Cardiac septum (tissue), 1 donor: ENCODE measurements at regions not wholly inside any gene's neighbourhood (a gene's known extent, or its start where the extent isn't known, plus 50 kb on each side); places are given as distances from the start of the nearest gene placed in this dataset.
"Not testable (repeated sequence)": the region's sequence is repeated elsewhere in the genome, so short reads cannot be mapped to it uniquely, and the experiment has no call there.

Experiments used
- DNase-seq: peaks from one replicate; pipeline ENCODE4 v3.0.0-alpha.2; 2020; ENCODE audit warnings: low spot score
- intact Hi-C: fragments of 100-400 bp; cut with DNase I; formaldehyde crosslinking; loops from one replicate; pipeline ENCODE4 v1.14.0; 2022
- donor health status: DM: no; HTN: no; CAD: no.

- no peak for DNase-seq
- intact Hi-C loops: loop anchor here (10.0 kb wide), 1 partner anchor 986 kb away; no protein-coding TSS in a partner anchor
These were observed 203.5 kb upstream of the NANOGP8 start for GRCh38 chr15:35288580-35288979.

- intact Hi-C loops: loop anchor here (10.0 kb wide), 1 partner anchor 988 kb away; no protein-coding TSS in a partner anchor
- DNase-seq: no peak
These were observed 201.6 kb upstream of the NANOGP8 start for GRCh38 chr15:35286721-35287120.

DNA sequence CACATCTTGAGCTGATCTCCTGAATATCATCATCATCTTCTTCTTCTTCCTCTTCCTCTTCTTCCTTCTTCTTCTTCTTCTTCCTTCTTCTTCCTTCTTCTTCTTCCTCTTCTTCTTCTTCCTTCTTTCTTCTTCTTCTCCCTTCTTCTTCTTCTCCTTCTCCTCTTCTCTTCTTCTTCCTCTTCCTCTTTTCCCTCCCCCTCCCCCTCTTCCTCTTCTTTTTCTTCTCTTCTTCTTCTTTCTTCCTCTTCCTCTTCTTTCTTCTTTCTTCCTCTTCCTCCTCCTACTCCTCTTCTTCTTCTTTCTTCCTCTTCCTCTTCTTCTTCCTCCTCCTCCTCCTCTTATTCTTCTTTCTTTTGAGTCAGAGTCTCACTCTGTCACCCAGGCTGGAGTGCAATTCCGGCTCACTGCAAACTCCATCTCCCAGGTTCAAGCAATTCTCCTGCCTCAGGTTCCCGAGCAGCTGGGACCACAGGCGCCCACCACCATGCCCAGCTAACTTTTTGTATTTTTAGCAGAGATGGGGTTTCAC, 197.9 kb upstream of the NANOGP8 start:
- intact Hi-C loops: loop anchor here (10.0 kb wide), 1 partner anchor 992 kb away; no protein-coding TSS in a partner anchor

DNA sequence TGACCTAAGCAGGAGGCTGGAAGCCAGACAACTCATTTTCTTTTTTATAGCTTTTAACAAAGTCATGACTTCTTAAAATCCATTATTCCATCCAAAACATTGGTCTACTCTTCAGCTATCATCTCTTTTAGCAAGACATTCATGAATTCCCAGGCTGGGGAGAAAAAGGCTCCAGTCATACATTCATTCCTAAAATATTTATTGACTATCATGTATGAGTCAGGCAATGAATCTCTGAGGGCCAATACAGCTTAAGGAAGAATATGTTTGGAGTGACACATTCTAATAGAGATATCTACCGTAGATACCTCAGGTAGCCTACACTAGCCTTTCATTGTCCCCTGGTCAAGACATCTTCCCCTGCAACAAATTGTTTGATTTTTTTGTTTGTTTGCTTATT, 196.4 kb upstream of the NANOGP8 start:
- intact Hi-C loops: loop anchor here (10.0 kb wide), 1 partner anchor 993 kb away; no protein-coding TSS in a partner anchor
- DNase-seq: no peak

More for the DNA sequence above, 197.9 kb upstream of the NANOGP8 start:
- no peak for DNase-seq

DNA sequence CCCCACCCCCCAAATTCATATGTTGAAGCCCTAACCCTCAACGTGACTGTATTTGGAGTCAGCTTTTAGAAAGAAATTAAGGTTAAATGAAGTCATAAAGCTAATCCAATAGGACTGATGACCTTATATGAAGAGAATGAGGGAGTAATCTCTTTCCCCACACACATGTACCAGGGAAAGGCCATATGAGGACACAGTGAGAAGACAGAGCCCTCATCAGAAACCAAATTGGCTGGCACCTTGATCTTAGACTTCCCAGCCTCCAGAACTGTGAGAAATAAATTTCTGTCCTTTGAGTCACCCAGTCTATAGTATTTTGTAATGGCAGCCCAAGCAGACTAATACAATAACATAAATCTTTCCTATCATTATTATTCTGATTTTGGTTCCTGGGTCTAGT, 194.7 kb upstream of the NANOGP8 start:
- intact Hi-C loops: loop anchor here (10.0 kb wide), 1 partner anchor 995 kb away; no protein-coding TSS in a partner anchor
- no peak for DNase-seq

- no peak for DNase-seq
- intact Hi-C loops: no loop called here
These were observed 186.4 kb upstream of the NANOGP8 start for GRCh38 chr15:35271371-35272043.

GRCh38 chr15:35260941-35261340, 175.8 kb upstream of the NANOGP8 start:
- intact Hi-C loops: no loop called here
- no peak for DNase-seq

DNA sequence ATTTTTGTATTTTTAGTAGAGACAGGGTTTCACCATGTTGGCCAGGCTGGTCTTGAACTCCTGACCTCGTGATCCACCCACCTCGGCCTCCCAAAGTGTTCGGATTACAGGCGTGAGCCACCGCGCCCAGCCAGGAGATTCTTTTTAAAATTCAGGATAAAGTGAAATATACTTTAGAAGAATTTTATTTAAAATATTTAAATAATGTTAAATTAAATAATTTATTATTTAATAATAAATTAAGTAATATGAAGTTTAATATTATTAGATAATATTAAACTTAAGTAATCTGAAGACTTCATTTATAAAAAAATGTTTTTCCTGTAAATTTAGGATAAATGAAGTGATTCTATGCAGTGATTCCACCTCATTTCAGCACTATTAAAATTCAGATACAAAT, 175.2 kb upstream of the NANOGP8 start:
- intact Hi-C loops, DNase-seq: not testable (repeated sequence)

DNA sequence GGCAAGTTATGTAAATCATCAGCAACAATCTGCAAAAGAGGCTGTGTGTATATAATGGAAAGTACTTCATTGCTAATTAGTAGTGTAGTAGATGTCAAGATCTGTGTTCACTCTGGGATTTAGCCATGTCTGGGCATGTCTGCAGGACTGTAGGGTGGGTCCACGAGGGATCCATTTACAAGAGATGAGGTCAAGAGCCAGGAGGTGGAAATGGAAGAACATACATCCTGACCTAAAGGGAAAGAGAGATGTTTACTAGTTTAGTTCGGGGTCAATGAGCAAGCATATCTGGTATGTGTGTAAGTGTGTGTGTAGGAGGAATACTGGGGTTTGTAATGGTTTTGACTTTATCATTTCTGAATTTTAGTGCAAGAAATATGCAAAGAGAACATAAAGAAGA, 171.5 kb upstream of the NANOGP8 start:
- intact Hi-C loops: no loop called here
- no peak for DNase-seq

- intact Hi-C loops: no loop called here
- DNase-seq: no peak
These were observed 171.0 kb upstream of the NANOGP8 start for GRCh38 chr15:35256141-35256540.

DNA sequence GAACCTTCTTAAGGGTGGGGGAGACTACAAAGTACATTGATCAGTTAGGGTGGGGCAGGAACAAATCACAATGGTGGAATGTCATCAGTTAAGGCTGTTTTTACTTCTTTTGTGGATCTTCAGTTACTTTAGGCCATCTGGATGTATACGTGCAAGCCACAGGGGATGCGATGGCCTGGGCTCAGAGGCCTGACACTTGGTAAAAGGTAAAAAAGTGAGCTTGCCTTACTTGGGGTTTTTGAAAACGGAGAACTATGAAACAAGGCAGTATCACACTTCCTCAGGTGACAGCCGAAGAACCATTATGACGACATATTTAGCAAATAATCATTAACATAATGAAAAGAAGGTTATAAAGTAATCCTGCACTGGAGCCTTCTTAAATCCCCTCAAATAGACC, 169.8 kb upstream of the NANOGP8 start:
- DNase-seq, intact Hi-C loops: not testable (repeated sequence)

GRCh38 chr15:35254062-35254461, 169.0 kb upstream of the NANOGP8 start:
- no peak for DNase-seq
- intact Hi-C loops: no loop called here

GRCh38 chr15:35252351-35252865, 167.3 kb upstream of the NANOGP8 start:
- no peak for DNase-seq
- intact Hi-C loops: no loop called here

DNA sequence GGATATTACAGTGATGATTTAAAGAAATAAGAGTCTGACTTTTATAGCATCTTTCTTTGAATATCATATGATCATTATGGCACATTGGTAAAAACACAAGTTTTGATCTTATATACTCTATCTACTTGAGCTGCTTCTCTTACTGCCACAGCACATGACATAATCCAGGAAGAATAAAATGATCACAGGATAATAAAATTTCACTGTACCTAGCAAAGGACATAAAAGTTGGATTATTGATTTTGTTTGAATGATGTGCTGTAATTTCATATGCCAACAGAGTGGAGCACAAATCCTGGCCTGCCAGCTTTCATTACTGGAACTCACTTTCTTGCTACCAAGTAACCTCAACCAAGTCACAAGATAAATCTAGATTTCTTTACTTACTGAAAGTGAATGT, 162.1 kb upstream of the NANOGP8 start:
- no peak for DNase-seq
- intact Hi-C loops: no loop called here

GRCh38 chr15:35246451-35246850, 161.4 kb upstream of the NANOGP8 start:
- intact Hi-C loops: no loop called here
- DNase-seq: no peak

DNA sequence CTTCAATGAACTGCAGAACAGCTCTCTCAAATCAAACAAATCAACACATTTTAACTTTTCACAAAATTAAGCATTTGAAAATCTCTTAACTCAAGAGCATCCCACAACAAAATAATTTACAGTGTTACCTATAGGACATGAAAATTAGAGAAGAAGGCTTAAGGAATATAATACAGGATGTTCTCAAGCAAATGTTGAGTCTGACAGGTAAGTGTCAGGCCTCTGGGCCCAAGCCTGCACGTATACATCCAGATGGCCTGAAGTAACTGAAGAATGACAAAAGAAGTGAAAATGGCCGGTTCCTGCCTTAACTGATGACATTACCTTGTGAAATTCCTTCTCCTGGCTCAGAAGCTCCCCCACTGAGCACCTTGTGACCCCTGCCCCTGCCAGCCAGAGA, 160.6 kb upstream of the NANOGP8 start:
- intact Hi-C loops, DNase-seq: not testable (repeated sequence)

GRCh38 chr15:35244227-35244626, 159.1 kb upstream of the NANOGP8 start:
- intact Hi-C loops: no loop called here
- DNase-seq: no peak

GRCh38 chr15:35243758-35244157, 158.7 kb upstream of the NANOGP8 start:
- intact Hi-C loops: no loop called here
- no peak for DNase-seq

GRCh38 chr15:35239693-35240092, 154.6 kb upstream of the NANOGP8 start:
- intact Hi-C loops, DNase-seq: not testable (repeated sequence)

DNA sequence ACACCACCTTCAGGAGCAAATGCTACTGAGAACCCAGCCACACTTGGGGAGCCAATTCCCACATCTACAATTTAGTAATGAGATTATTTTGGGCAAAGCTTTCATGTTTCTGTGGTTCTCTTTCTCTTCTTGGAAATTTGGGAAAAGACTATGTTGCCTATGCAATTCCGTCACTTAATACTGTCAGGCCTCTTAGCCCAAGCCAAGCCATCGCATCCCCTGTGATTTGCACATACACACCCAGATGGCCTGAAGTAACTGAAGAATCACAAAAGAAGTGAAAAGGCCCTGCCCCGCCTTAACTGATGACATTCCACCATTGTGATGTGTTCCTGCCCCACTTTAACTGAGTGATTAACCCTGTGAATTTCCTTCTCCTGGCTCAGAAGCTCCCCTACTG, 153.4 kb upstream of the NANOGP8 start:
- DNase-seq, intact Hi-C loops: not testable (repeated sequence)

DNA sequence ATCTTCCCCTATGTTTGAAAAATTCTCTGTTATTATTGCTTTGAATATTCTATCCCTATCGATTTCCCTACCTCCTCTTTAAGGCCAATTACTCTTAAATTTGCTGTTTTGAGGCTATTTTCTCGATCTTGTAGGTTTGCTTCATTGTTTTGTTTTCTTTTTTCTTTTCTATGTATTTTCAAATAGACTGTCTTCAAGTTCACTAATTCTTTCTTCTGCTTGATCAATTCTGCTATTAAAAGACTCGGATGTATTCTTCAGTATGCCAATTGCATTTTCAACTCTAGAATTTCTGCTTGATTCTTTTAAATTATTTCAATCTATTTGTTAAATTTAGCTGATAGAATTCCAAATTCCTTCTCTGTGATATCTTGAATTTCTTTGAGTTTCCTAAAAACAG, 144.0 kb upstream of the NANOGP8 start:
- intact Hi-C loops: no loop called here
- DNase-seq: no peak
